ENCODE measurements at regions not wholly inside any gene's neighbourhood (a gene's known extent, or its start where the extent isn't known, plus 50 kb on each side); places are given as distances from the start of the nearest gene placed in this dataset.

DNA sequence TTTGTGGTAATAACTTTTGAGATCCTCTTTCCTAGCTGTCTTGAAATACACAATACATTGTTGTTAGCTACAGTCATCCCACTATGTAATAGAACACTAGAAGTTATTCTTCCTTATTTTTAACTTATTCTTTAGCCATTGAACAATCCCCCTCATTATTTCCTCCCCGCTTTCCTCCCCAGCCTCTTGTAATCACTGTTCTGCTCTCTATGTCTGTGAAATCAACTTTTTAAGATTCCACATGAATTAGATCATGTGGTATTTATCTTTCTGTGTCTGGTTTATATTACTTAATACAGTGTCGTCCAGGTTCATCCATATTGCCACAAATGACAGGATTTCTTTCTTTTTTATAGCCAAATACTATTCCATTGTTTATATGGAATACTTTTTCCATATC is 72.9 kb downstream of the SLC10A2 start:
- ATAC-seq (no peak), DNase-seq (no peak)
- intact Hi-C loops (cut with DNase I) = no loop called here

DNA sequence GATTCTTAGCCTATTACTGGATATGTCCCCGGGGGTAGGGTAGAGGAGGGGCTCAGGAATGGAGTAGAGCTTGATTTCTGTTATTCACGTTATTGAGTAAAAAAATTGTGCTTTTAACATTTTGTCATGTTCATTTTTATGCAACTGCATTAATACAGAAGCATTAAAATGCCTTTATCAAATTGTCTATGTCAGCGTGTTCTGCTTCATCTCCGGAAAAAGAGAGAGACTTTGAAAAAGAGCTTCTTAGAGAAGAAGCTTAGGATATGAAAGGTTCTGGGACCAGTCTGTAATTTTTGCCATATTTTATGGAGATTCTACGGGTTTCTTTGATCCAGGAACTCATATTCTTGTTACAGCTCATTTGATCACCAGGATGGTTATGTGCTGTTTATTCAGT is 82.0 kb downstream of the SLC10A2 start:
- DNase-seq = no peak
- ATAC-seq = no peak
- intact Hi-C loops (cut with DNase I) = no loop called here

DNA sequence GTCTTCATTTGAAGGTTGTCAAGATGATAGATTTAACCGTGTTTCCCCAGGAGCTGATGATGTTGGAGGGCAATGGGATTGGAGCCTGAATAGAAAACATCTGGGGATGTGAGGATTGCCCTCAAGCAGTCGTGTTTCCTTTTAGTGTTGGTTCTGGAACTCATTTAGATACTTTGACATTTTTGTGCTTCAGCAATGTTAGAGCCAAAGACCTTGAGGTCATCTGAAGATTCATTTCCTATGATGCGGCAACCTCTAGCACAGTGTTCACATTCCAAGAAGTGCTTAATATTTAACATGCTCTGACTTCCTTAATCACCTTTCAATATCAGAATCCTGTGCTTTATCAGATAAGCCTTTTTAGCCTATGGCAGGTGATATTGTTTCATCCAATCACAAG is 82.7 kb downstream of the SLC10A2 start:
- ATAC-seq (no peak), DNase-seq (no peak)
- intact Hi-C loops (cut with DNase I) = no loop called here

- DNase-seq (no peak), ATAC-seq (no peak)
- intact Hi-C loops (cut with DNase I) = no loop called here
Observed at GRCh38 chr13:102980331-102980982, 85.8 kb downstream of the SLC10A2 start.

DNA sequence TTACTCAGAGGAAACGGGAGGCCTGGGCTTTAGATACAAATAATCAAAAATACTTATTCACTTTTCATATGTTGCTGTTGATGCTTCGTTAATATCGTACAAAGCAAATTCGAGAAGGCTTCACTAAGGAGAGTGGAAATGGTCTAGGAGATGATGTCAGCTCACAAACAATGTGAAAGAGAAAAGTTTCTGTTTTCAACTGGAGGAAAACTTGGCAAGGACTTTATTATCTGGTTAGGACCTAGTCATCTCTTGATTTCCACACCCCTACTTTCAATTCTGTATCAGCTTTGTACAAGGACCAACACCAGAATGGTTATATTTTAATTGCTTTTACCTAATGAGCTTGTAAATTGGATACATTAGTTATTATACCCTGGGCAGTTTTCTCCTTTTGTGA is 88.0 kb downstream of the SLC10A2 start:
- DNase-seq (no peak), ATAC-seq (peak in 1 of 2 donors; percentile 67)
- intact Hi-C loops (cut with DNase I) = no loop called here

GRCh38 chr13:102977471-102977870 is 88.7 kb downstream of the SLC10A2 start:
- DNase-seq = no peak
- ATAC-seq = no peak
- intact Hi-C loops (cut with DNase I) = no loop called here

- ATAC-seq (no peak), DNase-seq (no peak)
- intact Hi-C loops (cut with DNase I) = no loop called here
Observed at GRCh38 chr13:102974317-102975087, 91.7 kb downstream of the SLC10A2 start.

- ATAC-seq (no peak), DNase-seq (no peak)
- intact Hi-C loops (cut with DNase I) = no loop called here
Observed at GRCh38 chr13:102972191-102972590, 94.0 kb downstream of the SLC10A2 start.

- intact Hi-C loops (cut with DNase I) = no loop called here
- DNase-seq = no peak
Observed at GRCh38 chr13:102970542-102970941, 95.7 kb downstream of the SLC10A2 start.

GRCh38 chr13:102968572-102969228 is 97.5 kb downstream of the SLC10A2 start:
- DNase-seq (no peak), ATAC-seq (no peak)
- intact Hi-C loops (cut with DNase I) = no loop called here

More at GRCh38 chr13:102970542-102970941, 95.7 kb downstream of the SLC10A2 start:
- no peak for ATAC-seq

GRCh38 chr13:102965802-102966201 is 100.4 kb downstream of the SLC10A2 start:
- DNase-seq (no peak), ATAC-seq (no peak)

DNA sequence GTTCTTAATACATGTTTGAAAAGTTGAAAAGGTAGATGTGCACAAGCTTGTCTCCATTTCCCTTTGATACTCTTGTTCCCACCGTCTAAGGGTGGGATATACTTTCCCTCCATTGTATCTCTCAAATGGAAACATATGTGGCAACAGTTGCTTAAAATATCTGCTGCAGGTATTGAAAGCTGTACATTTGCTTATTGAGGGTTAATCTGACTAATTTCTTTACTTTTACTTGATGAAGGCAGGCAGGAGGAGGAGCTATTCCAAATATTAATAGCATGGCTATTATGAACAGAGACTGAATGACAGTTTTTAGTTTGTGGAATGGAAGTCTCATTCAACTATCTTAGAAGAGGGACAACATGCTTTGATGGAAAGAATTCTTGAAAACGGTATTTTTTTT is 103.8 kb downstream of the SLC10A2 start:
- intact Hi-C loops (cut with DNase I) = no loop called here
- DNase-seq (no peak), ATAC-seq (no peak)

More at GRCh38 chr13:102965802-102966201, 100.4 kb downstream of the SLC10A2 start:
- intact Hi-C loops (cut with DNase I) = no loop called here

DNA sequence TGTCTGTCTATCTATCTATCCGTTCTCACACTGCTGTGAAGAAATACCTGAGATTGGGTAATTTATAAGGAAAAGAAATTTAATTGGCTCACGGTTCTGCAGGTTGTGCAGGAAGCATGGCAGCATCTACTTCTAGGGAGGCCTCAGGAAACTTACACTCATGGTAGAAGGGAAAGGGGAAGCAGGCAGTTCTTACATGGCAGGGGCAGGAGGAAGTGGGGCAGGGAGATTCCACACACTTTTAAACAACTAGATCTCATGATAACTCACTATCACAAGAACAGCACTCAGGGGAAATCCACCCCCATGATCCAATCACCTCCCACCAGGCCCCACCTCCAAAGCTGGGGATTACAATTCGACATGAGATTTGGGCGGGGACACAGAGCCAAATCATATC is 105.3 kb downstream of the SLC10A2 start:
- ATAC-seq = no peak
- intact Hi-C loops (cut with DNase I) = no loop called here
- DNase-seq = no peak

GRCh38 chr13:102956449-102956848 is 109.8 kb downstream of the SLC10A2 start:
- intact Hi-C loops (cut with DNase I) = no loop called here
- ATAC-seq (no peak), DNase-seq (no peak)

DNA sequence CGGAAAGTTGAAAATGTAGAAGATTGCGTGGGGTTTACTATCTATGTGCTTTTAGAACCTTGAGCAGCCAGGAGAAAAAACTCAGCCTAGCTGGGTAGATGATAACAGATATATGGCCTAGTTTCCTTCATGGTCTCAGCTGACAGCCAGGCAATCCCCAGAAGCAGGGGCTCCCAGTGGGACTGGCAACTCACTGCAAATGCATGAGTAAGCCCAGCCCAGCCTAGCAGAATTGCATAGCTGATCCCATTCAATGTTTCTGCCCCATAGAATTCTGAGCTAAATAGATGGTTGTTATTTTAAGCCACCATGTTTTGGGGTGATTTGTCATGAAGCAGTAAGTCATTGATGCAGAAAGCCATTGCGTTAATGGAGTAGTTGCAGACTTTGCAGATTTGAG is 108.5 kb downstream of the ERCC5 start:
- ATAC-seq = no peak
- no peak for DNase-seq
- intact Hi-C loops (cut with DNase I) = no loop called here

DNA sequence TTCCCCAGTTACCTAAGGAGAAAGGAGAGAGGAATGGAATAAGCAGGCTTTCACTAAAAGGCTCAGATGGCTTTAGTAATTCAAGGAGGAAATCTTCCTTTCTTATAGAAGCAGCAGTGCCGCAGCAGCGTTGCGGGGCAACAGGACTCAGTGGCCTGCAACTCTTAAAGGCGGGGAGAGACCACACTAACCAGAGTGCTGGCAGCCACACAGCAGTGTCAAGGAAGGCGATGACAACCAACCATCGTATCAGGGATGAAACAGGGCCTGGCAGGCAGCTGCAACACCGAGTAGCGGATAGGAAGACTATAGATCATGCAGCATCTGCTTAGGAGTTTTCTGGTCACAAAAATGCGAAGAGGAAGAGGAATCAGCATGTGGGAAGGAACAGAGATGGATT is 106.0 kb downstream of the ERCC5 start:
- intact Hi-C loops (cut with DNase I) = no loop called here
- DNase-seq (no peak), ATAC-seq (peak; percentile 58 to 78)

GRCh38 chr13:102947745-102948405 is 102.0 kb downstream of the ERCC5 start:
- intact Hi-C loops (cut with DNase I) = loop anchor here in 1 of 2 donors (10.0 kb wide), 1 partner anchor 187 kb away; no protein-coding TSS in a partner anchor
- ATAC-seq = peak; percentile 47 to 55

GRCh38 chr13:102945886-102946285 is 100.1 kb downstream of the ERCC5 start:
- intact Hi-C loops (cut with DNase I) = loop anchor here in 1 of 2 donors (10.0 kb wide), 1 partner anchor 189 kb away; no protein-coding TSS in a partner anchor

More at GRCh38 chr13:102947745-102948405, 102.0 kb downstream of the ERCC5 start:
- DNase-seq = no peak

DNA sequence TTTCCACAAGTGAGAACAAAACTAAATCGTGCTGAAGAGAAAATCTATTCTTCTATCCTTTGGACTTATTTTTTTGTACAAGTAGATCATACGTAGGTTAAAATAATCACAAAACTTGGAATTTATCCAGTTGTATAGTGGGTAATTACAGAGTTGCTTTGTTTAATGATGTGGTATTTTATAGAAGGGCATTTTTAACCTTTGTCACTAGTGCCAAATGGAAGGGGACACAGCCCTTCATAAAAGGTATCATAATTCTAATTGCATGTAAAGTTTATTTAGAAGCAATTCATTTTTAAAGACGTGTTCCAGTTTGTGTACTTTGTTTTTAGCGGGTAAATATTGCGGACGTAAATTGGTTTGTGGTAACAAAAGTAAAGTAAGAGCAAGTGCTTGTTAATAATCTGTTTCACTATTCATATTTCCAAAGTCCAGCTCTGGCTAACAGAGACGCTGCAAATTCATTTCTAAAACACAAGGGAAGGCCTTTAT is 99.5 kb downstream of the ERCC5 start:
- ATAC-seq (no peak), DNase-seq (no peak)
- intact Hi-C loops (cut with DNase I) = loop anchor here in 1 of 2 donors (10.0 kb wide), 1 partner anchor 189 kb away; no protein-coding TSS in a partner anchor

More at GRCh38 chr13:102945886-102946285, 100.1 kb downstream of the ERCC5 start:
- no peak for DNase-seq
- ATAC-seq = no peak
